ENCODE measurements at regions not wholly inside any gene's neighbourhood (a gene's known extent, or its start where the extent isn't known, plus 50 kb on each side); places are given as distances from the start of the nearest gene placed in this dataset.

GRCh38 chr7:86930554-86931307 lies 128.7 kb downstream of the ELAPOR2 start:
- no peak overlapping the region for H3K4me3 ChIP-seq
- no peaks in the 10 kb centered on the region for H3K27me3 ChIP-seq
- WGBS, 4 donors = 82 to 87% (median 85%) methylated on average over 5 of the region's 5 CpGs
- no peak overlapping the region for H3K27ac ChIP-seq
- intact Hi-C loops (cut with DNase I) = loop anchor here in 1 of 2 donors (10.0 kb wide), 1 partner anchor 294 kb away; no protein-coding TSS in a partner anchor
- DNase-seq = no peak
- no peaks in the 10 kb centered on the region for H3K4me1 ChIP-seq (replicated peaks in 1 of 2)
- no peaks in the 10 kb centered on the region for H3K9me3 ChIP-seq (replicated peaks in 1 of 3)
- TF ChIP-seq POLR2A (IDR thresholded peaks at IDR 0.05) = no peak
- TF ChIP-seq CTCF (IDR thresholded peaks at IDR 0.05) = no peak
- no peaks in the 10 kb centered on the region for H3K36me3 ChIP-seq (replicated peaks in 1 of 2)

- Histone ChIP-seq H3K4me1 (replicated peaks in 1 of 2) (no peaks in the 10 kb centered on the region), H3K27me3 (no peaks in the 10 kb centered on the region), H3K36me3 (replicated peaks in 1 of 2) (no peaks in the 10 kb centered on the region), H3K4me3 (no peak overlapping the region), H3K27ac (no peak overlapping the region), H3K9me3 (replicated peaks in 1 of 3) (no peaks in the 10 kb centered on the region)
- no peak for DNase-seq
- no peak for TF ChIP-seq POLR2A (IDR thresholded peaks at IDR 0.05)
- no peak for TF ChIP-seq CTCF (IDR thresholded peaks at IDR 0.05)
- intact Hi-C loops (cut with DNase I) = loop anchor here (5.0 to 10.0 kb wide), 3 partner anchors 218 to 303 kb away; no protein-coding TSS in a partner anchor
- WGBS, 4 donors = 61 to 76% (median 68%) methylated on average over 4 of the region's 4 CpGs
Measured at GRCh38 chr7:86929293-86930109, 130.0 kb downstream of the ELAPOR2 start.

GRCh38 chr7:86928308-86928707 lies 131.1 kb downstream of the ELAPOR2 start:
- 84 to 95% (median 92%) methylated on average over 3 of the region's 3 CpGs for WGBS, 4 donors
- Histone ChIP-seq H3K27ac (no peak overlapping the region), H3K36me3 (replicated peaks in 1 of 2) (no peaks in the 10 kb centered on the region), H3K4me1 (replicated peaks in 1 of 2) (no peaks in the 10 kb centered on the region), H3K9me3 (replicated peaks in 1 of 3) (no peaks in the 10 kb centered on the region), H3K4me3 (no peak overlapping the region), H3K27me3 (no peaks in the 10 kb centered on the region)
- TF ChIP-seq CTCF (IDR thresholded peaks at IDR 0.05) = no peak
- DNase-seq = no peak
- intact Hi-C loops (cut with DNase I) = loop anchor here (5.0 kb wide), 2 partner anchors 219 to 304 kb away; no protein-coding TSS in a partner anchor

GRCh38 chr7:86926732-86927131 lies 132.7 kb downstream of the ELAPOR2 start:
- no peaks in the 10 kb centered on the region for H3K9me3 ChIP-seq (replicated peaks in 1 of 3)
- no peaks in the 10 kb centered on the region for H3K36me3 ChIP-seq (replicated peaks in 1 of 2)
- 3 to 9% (median 3%) methylated on average over 2 of the region's 2 CpGs for WGBS, 4 donors
- TF ChIP-seq POLR2A (IDR thresholded peaks at IDR 0.05) = no peak
- TF ChIP-seq CTCF (IDR thresholded peaks at IDR 0.05) = peak; percentile 43 to 73 (median 61)
- no peaks in the 10 kb centered on the region for H3K4me1 ChIP-seq (replicated peaks in 1 of 2)
- H3K27me3 ChIP-seq = no peaks in the 10 kb centered on the region
- peak in 6 of 7 donors; percentile 19 to 57 (median 38) for DNase-seq
- H3K4me3 ChIP-seq = no peak overlapping the region
- no peak overlapping the region for H3K27ac ChIP-seq
- intact Hi-C loops (cut with DNase I) = loop anchor here (5.0 kb wide), 2 partner anchors 221 to 306 kb away; no protein-coding TSS in a partner anchor

All from adrenal gland (tissue), 9 donors.